HG03575 (cell line): ENCODE measurements at regions not wholly inside any gene's neighbourhood (a gene's known extent, or its start where the extent isn't known, plus 50 kb on each side); places are given as distances from the start of the nearest gene placed in this dataset.
"Not testable (repeated sequence)": the region's sequence is repeated elsewhere in the genome, so short reads cannot be mapped to it uniquely, and the experiment has no call there.

Experiments
- ATAC-seq: cut with Tn5 transposase; IDR thresholded peaks from one replicate; pipeline ENCODE4 v1.9.1; 2021; ENCODE audit not compliant: unreplicated experiment, insufficient number of reproducible peaks, low FRiP score; ENCODE audit errors: extremely low read depth

GRCh38 chr13:90928109-90928508 is 419.4 kb upstream of the MIR17HG start:
- no peak for ATAC-seq

- no peak for ATAC-seq
These were observed 414.2 kb upstream of the MIR17HG start for GRCh38 chr13:90933097-90933826.

GRCh38 chr13:90934741-90935140 is 412.7 kb upstream of the MIR17HG start:
- ATAC-seq: no peak

GRCh38 chr13:90938848-90939247 is 408.6 kb upstream of the MIR17HG start:
- ATAC-seq: no peak

GRCh38 chr13:90943946-90944345 is 403.5 kb upstream of the MIR17HG start:
- no peak for ATAC-seq

- not testable (repeated sequence) for ATAC-seq
These were observed 402.3 kb upstream of the MIR17HG start for GRCh38 chr13:90945146-90945545.

GRCh38 chr13:90946125-90946524 is 401.4 kb upstream of the MIR17HG start:
- ATAC-seq: not testable (repeated sequence)

- ATAC-seq: no peak
These were observed 399.5 kb upstream of the MIR17HG start for GRCh38 chr13:90947976-90948375.

GRCh38 chr13:90950160-90950559 is 397.3 kb upstream of the MIR17HG start:
- ATAC-seq: no peak

- ATAC-seq: no peak
These were observed 395.8 kb upstream of the MIR17HG start for GRCh38 chr13:90951663-90952062.

- ATAC-seq: no peak
These were observed 395.2 kb upstream of the MIR17HG start for GRCh38 chr13:90952326-90952725.

- no peak for ATAC-seq
These were observed 392.8 kb upstream of the MIR17HG start for GRCh38 chr13:90954605-90955195.

GRCh38 chr13:90956031-90956430 is 391.5 kb upstream of the MIR17HG start:
- no peak for ATAC-seq

GRCh38 chr13:90958866-90959265 is 388.6 kb upstream of the MIR17HG start:
- ATAC-seq: no peak

GRCh38 chr13:90968166-90968904 is 379.2 kb upstream of the MIR17HG start:
- no peak for ATAC-seq

- ATAC-seq: no peak
These were observed 373.1 kb upstream of the MIR17HG start for GRCh38 chr13:90974249-90974975.

- ATAC-seq: no peak
These were observed 368.4 kb upstream of the MIR17HG start for GRCh38 chr13:90979059-90979458.

GRCh38 chr13:90984756-90985155 is 362.7 kb upstream of the MIR17HG start:
- no peak for ATAC-seq

GRCh38 chr13:90995001-90995400 is 352.5 kb upstream of the MIR17HG start:
- ATAC-seq: no peak
